NCI-H526 (cell line): ENCODE measurements at regions not wholly inside any gene's neighbourhood (a gene's known extent, or its start where the extent isn't known, plus 50 kb on each side); places are given as distances from the start of the nearest gene placed in this dataset.

Experiments
- DNase-seq, 2 experiments: peaks; one replicate each; lab custom pipeline; 2025; lab: John Stamatoyannopoulos, UW

DNA sequence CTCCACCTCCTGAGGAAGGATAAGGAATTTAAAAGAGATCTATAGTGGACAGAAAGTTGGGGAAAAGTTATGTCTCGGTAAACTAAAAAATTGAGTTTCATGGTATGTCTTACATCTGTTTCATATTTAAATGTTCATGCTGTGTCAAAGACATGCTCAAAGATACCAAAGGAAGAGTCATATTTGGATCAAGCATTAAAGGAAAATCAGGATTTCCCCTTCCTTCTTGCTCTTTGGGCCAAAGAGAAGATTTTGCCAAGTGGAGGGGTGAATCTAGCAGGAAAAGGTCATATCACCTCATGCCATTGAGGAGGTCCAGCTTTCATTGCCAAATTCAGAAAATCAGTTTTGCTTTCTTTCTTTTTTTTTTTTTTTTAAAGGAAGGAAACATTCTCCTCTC, 192.4 kb downstream of the OGFRL1 start:
- no peak for DNase-seq

DNA sequence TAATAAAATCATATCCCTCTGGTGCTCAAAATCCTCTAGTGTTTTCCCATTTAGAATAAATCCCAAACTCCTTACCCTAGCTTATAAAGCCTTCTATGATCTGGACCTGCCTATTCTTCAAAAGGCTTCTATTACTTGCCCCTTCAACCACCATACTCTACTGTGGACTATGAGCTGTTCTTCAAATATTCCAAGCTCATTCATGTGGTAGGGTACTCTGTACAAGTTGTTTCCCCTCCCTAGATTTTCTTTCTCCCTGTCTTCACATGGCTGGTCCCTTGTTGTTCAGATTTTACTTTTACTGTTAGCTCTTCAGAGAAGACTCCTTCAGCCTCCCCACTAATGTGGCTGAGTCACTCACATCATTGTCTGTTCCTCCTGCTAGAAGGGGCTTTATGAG, 193.2 kb downstream of the OGFRL1 start:
- no peak for DNase-seq

DNA sequence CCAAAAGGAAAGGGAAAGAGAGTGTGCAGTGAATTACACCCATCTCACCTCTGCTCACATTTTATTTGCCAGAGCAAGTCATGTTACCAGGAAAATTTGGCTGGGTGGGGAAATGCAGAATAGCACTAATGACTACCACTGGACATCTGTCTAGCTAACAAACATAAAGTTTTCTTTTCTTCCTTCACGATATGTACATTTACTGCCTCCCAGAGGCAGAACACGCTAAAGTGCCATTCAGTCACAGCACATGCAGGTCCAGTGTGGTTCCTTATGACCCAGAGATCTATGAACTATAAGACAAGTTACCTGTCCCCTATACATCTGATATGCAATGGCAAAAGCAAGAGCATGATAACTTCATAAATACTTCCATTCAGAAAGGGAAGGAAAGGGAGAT, 194.1 kb downstream of the OGFRL1 start:
- DNase-seq = peak in 1 of 2 experiments; percentile 23

DNA sequence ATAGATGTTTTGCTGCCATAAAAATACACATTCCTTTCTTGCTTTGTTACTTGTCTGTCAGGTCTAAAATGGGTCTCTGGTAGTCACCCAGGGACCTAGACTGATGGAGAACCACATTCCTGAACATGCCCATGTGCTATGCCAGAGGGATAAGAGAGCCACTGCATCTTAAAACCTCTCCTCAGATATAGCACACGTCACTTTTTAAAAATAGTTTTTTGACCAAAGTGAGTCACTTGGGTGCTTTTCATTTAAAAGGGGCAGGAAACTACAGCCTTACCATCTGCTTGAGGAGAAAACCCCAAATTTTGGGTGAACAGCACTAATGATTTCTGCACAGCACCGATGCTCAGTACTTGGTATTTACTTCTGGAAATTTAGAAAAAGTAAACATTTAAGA, 197.8 kb downstream of the OGFRL1 start:
- no peak for DNase-seq

DNA sequence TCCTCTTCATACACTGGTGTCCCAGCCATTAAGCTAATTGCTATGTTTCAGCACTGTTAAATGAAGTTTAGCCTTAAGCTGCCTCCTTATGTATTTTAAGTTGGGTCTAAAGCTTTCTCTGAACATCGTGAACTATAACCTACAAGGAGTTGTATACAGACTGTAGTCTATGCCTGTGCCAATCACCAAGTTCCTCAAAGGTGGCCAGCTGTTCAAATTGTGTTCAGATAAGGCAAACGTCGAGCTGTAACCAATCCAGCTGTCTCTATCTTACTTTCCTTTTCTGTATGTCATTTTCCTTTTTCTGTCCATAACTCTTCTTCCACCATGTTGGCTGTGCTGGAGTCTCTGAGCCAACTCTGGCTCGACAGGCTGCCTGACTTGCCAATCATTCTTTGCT, 199.6 kb downstream of the OGFRL1 start:
- no peak for DNase-seq

DNA sequence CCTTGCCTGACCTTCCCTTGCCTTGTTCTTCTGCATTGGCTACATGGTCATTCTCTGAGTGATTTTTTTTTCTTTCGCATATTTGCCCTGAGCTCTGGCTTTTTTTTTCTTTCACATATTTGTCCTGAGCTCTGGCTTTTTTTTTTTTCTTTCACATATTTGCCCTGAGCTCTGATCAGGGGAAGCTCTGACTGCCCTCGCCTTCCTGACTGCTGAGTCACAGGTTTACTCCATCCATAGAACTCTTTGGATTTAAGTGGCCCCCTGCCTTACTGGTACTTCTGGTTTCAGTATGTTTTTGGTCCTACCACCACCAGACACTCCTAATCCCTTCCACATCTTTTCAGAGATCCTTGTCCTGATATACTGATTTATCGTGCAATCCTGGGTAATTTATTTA, 201.1 kb downstream of the OGFRL1 start:
- no peak for DNase-seq

DNA sequence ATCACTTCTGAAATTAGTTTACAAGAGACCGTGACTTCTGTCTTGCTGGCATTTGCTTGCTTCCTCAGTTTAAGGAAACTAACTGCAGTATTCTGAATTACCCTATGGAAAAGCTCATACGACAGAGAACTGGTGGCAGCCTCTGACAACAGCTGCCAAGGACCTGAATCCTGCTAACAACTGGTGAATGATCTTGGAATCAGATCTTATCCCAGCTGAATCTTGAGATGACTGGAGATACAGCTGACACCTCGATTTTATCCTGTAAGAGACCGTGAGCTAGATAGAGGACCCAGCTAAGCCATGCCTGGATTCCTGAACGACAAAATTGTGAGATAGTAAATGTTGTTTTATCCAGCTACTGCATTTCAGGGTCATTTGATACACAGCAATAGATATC, 202.3 kb downstream of the OGFRL1 start:
- no peak for DNase-seq

DNA sequence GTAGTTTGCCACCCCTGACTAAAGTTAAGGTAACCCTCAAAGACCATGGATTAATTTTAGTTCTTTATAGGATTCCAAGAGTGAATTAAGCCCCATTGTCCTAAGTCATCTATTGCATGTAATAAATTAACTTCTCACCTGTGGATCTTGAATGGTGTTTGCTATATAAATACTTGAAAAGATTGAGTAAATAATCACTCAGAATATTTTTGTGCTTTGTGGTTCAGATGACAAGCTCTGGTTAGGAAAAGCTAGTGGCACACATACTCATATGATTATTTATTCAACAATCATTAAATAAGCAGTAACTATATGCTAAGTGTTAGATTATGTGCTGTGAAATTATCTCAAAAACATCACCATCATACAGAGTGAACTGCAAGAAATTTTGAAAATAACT, 203.2 kb downstream of the OGFRL1 start:
- DNase-seq = no peak

DNA sequence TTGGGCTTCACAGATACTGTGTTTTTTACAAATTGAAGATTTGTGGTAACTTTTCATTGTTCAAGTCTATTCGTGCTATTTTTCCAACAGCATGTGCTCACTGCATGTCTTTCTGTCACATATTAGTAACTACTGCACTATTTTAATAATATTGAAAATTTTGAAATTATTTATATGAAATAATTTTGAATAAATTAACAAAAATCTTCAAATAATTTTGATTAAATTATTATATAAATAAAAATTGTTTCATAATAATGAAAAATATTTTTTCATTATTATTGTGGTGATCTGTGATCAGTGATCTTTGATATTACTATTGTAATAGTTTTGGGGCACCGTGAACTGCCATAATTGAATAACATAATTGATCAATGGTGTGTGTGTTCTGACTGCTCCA, 204.1 kb downstream of the OGFRL1 start:
- DNase-seq = no peak

DNA sequence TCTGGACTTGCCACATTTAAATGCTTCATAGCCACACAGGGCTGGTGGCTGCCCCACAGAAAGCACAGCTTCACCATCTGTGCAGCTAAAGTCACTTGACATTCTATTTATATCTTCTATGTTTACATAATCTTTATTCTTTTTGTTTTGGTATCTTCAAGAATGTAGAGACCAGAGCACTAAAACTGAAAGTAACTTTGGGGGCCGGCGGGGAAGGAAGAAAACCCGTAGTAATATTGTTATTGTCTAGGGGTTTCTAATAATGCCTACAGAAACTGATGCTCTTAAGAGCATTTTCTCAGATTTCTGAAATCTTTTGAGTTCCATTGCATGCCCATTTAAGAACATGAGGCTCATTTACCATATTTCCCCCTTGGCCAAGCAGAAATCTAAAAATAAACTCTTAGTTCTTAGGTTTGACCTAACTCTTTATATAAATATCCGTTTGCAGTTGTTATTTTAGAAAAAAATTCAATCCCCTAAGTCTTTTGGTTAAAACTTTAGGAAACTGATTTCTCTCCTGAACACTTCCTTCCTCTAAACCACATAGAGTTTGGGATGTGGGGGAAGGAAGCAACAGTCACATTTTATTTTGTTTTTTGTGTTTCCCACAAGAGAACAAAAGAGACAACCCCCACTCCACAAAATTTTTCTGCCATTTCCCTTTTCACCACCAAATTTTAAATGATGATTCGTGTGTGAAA, 207.6 kb downstream of the OGFRL1 start:
- no peak for DNase-seq

DNA sequence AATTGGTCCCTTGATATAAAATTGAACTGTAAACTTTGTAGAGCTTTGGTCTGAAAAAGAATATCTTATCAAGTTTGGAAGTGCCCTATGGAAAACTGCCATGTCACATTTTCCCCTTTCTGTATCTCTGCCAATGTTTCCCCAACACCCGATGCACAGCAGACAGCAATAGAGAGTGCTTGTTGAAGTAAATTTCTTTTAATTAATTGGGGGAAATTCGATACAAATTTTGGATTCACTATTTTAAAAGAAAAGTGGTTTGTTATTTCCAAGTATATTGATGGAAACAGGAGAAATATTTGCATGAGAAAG, 208.1 kb downstream of the OGFRL1 start:
- DNase-seq = no peak

DNA sequence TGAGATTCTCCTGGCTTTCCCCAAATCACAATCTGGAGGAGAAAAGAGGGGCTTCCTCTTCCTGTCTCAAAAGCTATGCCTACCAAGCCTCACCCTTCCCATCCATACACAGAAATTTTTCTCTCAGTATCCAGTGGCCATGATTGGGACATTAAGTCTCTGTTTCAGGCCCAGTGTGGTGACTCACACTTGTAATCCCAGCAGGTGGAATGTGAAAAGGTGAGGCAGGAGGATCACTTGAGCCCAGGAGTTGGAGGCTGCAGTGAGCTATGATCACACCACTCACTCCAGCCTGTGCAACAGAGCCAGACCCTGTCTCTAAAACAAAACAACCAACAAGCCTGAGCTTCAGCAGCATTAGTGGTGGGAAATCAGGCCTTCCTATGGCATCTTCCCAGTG, 210.0 kb downstream of the OGFRL1 start:
- DNase-seq = no peak

DNA sequence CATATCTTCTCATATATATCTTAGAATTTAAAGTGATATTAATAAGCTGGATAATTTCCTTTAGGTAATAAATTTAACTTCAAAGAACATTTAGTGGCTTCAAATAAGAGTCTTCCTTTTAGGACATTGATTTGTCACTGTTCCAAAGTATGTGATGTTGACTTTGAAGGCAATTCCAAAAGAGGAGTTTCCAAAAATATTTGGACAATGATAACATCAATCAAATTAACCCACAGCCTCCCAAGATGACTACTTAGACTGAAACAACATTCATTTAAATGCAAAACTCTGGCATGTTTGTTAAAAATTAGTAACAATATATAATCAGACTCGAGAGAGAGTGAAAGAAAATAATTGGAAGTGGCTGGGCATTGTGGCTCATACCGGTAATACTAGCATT, 211.1 kb downstream of the OGFRL1 start:
- DNase-seq = no peak

DNA sequence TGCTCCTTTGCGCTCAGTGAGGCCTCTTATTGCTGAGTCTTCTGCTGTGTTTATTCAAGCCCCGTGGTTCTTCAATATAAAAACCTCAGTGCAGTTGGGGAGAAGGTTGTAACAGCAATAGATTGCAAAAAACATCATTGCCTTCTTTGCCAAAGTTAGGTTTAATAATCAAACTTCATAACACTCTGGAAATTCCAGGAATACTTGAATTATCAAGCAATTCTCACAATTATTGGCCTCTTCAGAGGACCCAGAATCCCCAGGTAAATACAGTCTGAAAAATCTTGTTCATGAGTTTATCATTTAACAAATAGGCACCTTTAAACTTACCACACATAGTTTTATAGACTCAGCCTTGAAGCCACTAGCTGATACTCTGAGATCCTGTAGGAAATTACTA, 213.6 kb downstream of the OGFRL1 start:
- DNase-seq = no peak

DNA sequence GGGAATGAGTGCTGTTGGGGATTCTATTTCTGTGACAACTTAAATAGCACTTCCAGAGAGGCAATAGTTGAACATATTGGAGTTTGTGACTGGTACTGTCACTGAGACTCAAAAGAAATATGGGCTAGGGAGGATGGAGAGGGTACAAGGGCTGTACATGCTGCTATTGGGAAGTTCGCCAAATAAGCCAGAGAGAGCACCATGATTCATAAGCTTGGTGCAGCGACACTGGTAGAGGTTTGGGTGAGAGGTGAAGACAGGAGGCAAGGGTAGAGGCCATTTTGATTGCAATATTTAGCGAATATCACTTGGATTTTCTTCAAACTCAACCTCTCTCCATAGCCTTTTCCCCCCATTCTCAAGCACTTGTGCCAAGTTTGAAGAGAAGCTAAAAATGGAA, 214.3 kb downstream of the OGFRL1 start:
- DNase-seq = no peak

DNA sequence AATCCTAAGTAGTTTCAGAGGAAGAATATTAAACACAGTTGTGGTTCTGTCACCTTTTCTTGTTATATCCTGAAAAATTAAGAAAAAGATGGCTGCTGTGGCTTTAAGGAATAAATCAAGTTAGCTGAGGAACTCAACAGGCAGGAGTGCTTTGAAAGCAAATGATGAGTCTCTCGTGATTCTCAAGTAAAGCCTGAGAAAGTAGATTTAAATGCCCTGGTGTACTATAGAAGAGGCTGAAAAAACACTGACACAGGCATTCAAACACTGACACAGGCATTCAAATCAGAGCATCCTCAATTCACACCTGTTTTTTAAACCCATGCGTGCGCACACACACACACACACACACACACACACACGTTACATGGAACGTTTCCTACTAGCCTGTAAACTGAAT, 218.6 kb downstream of the OGFRL1 start:
- DNase-seq = no peak

DNA sequence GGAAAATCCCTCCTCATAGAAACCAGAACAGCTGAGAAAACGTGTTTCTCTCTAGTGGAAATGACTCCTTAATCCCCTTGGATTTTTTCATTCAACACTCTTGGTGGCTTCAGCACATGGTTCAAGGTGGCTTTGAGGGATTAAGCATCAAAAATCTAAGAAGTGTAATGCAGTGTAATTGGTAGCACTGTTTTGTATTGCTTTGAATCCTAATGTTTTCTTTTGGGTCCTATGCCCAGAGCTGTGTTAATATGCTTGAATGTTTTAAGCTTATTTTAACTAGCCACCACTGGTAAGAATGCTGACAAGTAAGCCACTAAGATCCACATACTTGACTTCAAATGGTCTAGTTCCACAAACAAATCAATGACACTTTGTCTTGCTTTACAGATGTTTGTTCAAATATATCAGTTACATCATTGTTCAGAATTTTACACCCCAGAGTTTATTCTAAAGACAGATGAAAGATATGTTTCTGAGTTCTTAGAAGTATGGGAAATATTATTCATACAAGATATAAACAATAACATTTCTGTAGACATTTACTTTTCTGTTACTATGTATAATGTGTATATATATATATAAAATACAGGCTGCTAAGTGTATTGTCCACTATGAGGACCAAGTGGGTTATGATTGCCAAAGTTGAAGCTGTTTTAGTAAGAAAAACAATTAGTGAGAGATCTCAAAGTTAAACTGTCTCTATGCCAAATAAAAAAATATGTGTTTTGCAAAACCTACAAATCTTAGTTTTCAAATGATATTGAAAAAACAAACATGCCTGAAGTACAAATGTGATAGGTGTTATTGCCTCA, 220.8 kb downstream of the OGFRL1 start:
- no peak for DNase-seq

DNA sequence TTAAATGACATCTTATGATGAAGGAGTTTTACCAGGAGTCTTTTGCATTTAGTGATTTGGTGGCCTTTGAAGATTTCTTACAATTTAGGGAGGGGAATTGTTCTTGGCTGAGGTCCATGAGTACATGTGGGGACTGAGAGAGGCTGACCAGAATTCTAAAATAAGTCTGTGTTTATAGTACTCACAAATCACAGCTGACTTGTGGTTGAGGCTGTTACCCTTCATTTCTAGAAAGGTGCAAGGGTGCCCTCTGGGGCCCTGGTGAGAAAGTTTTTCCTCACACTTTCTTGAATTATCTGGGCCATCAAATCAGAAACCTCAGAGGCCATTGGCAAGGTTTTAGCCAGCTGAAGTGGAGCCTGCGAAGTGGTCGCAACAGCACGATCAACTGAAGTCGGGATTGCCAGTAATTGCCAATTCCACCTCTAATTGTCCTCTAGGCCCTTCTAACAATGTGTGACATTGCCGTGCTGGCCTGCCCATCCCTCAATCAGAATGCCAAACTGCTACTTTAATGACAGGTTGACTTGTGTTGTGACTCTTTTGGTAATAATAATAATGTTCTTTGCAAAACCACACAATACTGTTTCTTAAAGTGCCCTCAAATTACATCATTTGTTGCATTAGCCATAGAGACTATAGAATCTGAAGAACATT, 221.6 kb downstream of the OGFRL1 start:
- peak in 1 of 2 experiments; percentile 31 for DNase-seq

DNA sequence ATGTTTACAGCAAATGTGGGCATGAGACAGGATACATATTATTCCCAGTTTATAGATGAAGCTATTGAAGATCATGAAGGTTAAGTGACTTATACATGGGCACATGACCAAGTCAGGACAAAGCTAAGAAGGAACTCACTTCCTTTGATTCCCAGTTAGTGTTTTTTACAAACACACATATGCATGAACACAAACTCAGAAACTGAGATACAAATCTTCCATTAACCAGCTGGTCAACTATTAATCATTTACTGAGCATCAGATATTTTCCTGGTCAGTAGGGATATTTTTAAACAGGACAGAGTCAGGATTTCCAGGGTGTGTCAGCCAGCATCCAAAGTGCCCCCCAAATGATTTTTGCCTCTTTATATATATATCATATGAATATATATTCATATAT, 222.2 kb downstream of the OGFRL1 start:
- no peak for DNase-seq

DNA sequence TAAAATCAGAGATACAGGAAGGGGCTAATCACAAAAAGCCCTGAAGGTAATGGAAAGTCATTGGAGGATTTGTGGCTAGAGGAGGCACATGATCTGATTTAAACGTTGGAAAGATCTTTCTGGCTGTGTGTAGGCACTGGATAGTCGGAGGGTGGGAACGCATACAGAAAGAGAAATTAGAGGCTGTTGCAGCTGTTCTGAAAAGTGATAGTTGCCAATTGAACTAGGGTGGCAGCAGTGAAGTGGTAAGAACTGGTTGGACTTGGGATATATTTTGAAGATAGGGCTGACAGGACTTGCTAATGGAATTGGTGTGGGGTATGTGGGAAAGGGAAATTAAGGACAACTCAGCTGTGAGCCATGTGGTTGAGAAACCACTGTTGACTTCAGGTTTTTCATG, 223.6 kb downstream of the OGFRL1 start:
- no peak for DNase-seq

DNA sequence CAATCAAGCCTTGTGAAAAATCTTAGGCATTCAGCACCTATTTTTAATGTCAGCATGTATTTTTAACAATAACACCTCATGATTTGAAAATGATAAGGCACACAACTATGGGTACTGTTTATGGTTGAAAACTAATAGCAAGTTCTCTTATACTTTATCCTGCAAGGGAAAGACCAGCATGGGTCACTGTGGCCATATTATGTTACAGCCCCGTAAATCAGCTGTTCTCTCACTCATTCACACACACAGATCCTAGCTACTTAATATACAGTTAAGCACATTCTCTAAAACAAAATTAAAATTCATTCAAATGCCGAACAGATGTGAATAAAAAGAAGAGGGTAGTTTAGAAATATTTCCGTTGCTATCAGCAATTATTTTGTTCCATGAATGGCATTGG, 224.4 kb downstream of the OGFRL1 start:
- DNase-seq = peak in 1 of 2 experiments; percentile 8

DNA sequence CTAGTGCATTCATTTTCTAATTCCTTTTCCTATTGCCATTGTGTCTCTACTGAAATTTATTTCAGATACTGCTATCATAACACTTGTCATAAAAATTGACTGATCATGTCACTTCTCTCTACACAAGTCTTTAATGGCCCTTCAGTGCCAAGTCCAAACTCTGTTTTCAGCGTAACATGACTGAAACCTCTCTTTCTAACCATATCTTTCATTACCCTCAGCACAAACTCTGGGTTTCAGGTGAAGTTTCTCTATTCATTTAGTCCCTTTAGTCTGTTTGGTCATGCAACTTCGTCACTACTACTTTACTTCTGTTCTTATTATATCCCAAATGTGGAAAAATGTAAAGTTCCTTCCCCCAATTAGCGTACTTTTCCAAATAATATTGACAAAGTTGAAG, 234.9 kb downstream of the OGFRL1 start:
- DNase-seq = no peak

DNA sequence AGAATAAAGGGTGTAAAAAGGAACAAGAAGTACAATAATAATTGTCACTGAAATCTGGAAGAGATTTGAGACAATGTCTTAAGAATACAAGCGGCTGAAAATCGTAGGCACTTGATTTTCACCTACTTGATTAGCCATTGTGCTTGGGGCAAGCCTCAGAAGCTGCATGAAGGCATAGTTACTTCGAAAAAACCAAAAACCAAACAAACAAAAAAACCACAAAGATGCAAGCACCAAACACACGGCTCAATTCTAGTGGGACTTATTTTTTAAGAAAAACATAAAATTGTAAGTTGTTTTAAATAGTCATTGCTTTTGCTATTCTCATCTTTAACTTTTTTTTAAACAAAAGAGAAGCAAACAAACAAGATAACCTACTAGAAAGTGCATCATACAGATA, 235.6 kb downstream of the OGFRL1 start:
- no peak for DNase-seq
